IPS-18a (cell line): ENCODE measurements at regions not wholly inside any gene's neighbourhood (a gene's known extent, or its start where the extent isn't known, plus 50 kb on each side); places are given as distances from the start of the nearest gene placed in this dataset.
A peak's percentile ranks its signal among the peaks of the same experiment; 100 is the strongest.

ENCODE experiments used
- H3K27ac ChIP-seq: one replicate; pipeline ENCODE4 v1.5.1; 2013; ENCODE audit warnings: low read length
- H3K27me3 ChIP-seq: one replicate; pipeline ENCODE4 v1.6.1; 2013; ENCODE audit warnings: mild to moderate bottlenecking, low read length; ENCODE audit not compliant: control insufficient read depth, insufficient read depth
- H3K36me3 ChIP-seq: one replicate; pipeline ENCODE4 v1.6.1; 2013; ENCODE audit warnings: low read depth, low read length; ENCODE audit not compliant: control insufficient read depth
- H3K4me1 ChIP-seq: one replicate; pipeline ENCODE4 v1.6.1; 2013; ENCODE audit warnings: low read depth, low read length; ENCODE audit not compliant: control insufficient read depth
- H3K4me3 ChIP-seq: one replicate; pipeline ENCODE4 v1.5.1; 2013; ENCODE audit warnings: low read length
- H3K9ac ChIP-seq: one replicate; pipeline ENCODE4 v1.6.1; 2013; ENCODE audit warnings: mild to moderate bottlenecking, low read length, moderate library complexity
- H3K9me3 ChIP-seq: one replicate; pipeline ENCODE4 v1.6.1; 2013; ENCODE audit warnings: low read depth, low read length; ENCODE audit not compliant: control insufficient read depth

GRCh38 chr11:43557553-43558110 is 122.9 kb upstream of the HSD17B12 start:
- Histone ChIP-seq H3K9ac (peak overlapping the region; percentile 21), H3K9me3 (no peaks in the 10 kb centered on the region), H3K27me3 (peaks cover 46% of the 10 kb centered on the region), H3K27ac (no peak overlapping the region), H3K4me3 (peak overlapping the region; percentile 40), H3K36me3 (no peaks in the 10 kb centered on the region), H3K4me1 (peaks cover 38% of the 10 kb centered on the region)

- Histone ChIP-seq H3K9ac (peak overlapping the region; percentile 21), H3K27me3 (peaks cover 46% of the 10 kb centered on the region)
Measured at GRCh38 chr11:43558146-43558545, 122.4 kb upstream of the HSD17B12 start.

GRCh38 chr11:43558556-43559127 is 121.9 kb upstream of the HSD17B12 start:
- Histone ChIP-seq H3K27ac (no peak overlapping the region), H3K4me1 (peaks cover 38% of the 10 kb centered on the region), H3K9me3 (no peaks in the 10 kb centered on the region), H3K4me3 (peak overlapping the region; percentile 40), H3K27me3 (peaks cover 43% of the 10 kb centered on the region), H3K36me3 (no peaks in the 10 kb centered on the region), H3K9ac (no peak overlapping the region)

More at GRCh38 chr11:43558146-43558545, 122.4 kb upstream of the HSD17B12 start:
- H3K36me3 ChIP-seq, result no peaks in the 10 kb centered on the region
- peaks cover 38% of the 10 kb centered on the region for H3K4me1 ChIP-seq
- H3K4me3 ChIP-seq, result peak overlapping the region; percentile 40
- H3K9me3 ChIP-seq, result no peaks in the 10 kb centered on the region
- no peak overlapping the region for H3K27ac ChIP-seq

- Histone ChIP-seq H3K27me3 (peaks cover 25% of the 10 kb centered on the region), H3K27ac (no peak overlapping the region), H3K9ac (no peak overlapping the region), H3K36me3 (no peaks in the 10 kb centered on the region), H3K4me3 (no peak overlapping the region), H3K9me3 (no peaks in the 10 kb centered on the region), H3K4me1 (peaks cover 28% of the 10 kb centered on the region)
Measured at GRCh38 chr11:43561832-43562231, 118.7 kb upstream of the HSD17B12 start.

GRCh38 chr11:43567396-43567975 is 113.1 kb upstream of the HSD17B12 start:
- H3K27ac ChIP-seq, result no peak overlapping the region
- no peaks in the 10 kb centered on the region for H3K36me3 ChIP-seq
- no peaks in the 10 kb centered on the region for H3K9me3 ChIP-seq
- H3K27me3 ChIP-seq, result peaks cover 33% of the 10 kb centered on the region
- no peak overlapping the region for H3K4me3 ChIP-seq
- H3K4me1 ChIP-seq, result no peaks in the 10 kb centered on the region
- H3K9ac ChIP-seq, result no peak overlapping the region

- Histone ChIP-seq H3K9me3 (no peaks in the 10 kb centered on the region), H3K4me3 (no peak overlapping the region), H3K27me3 (peaks cover 90% of the 10 kb centered on the region)
Measured at GRCh38 chr11:43573233-43573632, 107.3 kb upstream of the HSD17B12 start.

GRCh38 chr11:43573873-43574272 is 106.7 kb upstream of the HSD17B12 start:
- Histone ChIP-seq H3K9me3 (no peaks in the 10 kb centered on the region), H3K36me3 (no peaks in the 10 kb centered on the region), H3K4me1 (peaks cover 18% of the 10 kb centered on the region), H3K27ac (no peak overlapping the region), H3K4me3 (no peak overlapping the region), H3K9ac (no peak overlapping the region), H3K27me3 (peaks cover 97% of the 10 kb centered on the region)

More at GRCh38 chr11:43573233-43573632, 107.3 kb upstream of the HSD17B12 start:
- peaks cover 15% of the 10 kb centered on the region for H3K4me1 ChIP-seq
- H3K36me3 ChIP-seq, result no peaks in the 10 kb centered on the region
- H3K27ac ChIP-seq, result no peak overlapping the region
- H3K9ac ChIP-seq, result no peak overlapping the region

GRCh38 chr11:43574411-43574810 is 106.1 kb upstream of the HSD17B12 start:
- Histone ChIP-seq H3K9ac (no peak overlapping the region), H3K27ac (no peak overlapping the region), H3K27me3 (peaks cover 97% of the 10 kb centered on the region), H3K4me3 (peak overlapping the region; percentile 63), H3K36me3 (no peaks in the 10 kb centered on the region), H3K4me1 (peaks cover 18% of the 10 kb centered on the region), H3K9me3 (no peaks in the 10 kb centered on the region)

GRCh38 chr11:43574949-43575912 is 105.3 kb upstream of the HSD17B12 start:
- no peak overlapping the region for H3K9ac ChIP-seq
- no peaks in the 10 kb centered on the region for H3K36me3 ChIP-seq
- peaks cover 99% of the 10 kb centered on the region for H3K27me3 ChIP-seq
- H3K27ac ChIP-seq, result no peak overlapping the region
- H3K9me3 ChIP-seq, result no peaks in the 10 kb centered on the region
- H3K4me3 ChIP-seq, result peak overlapping the region; percentile 63
- H3K4me1 ChIP-seq, result peaks cover 18% of the 10 kb centered on the region

GRCh38 chr11:43575913-43576310 is 104.6 kb upstream of the HSD17B12 start:
- Histone ChIP-seq H3K4me3 (peak overlapping the region; percentile 63), H3K4me1 (peaks cover 18% of the 10 kb centered on the region), H3K27ac (no peak overlapping the region), H3K27me3 (peaks cover 99% of the 10 kb centered on the region), H3K36me3 (no peaks in the 10 kb centered on the region), H3K9me3 (no peaks in the 10 kb centered on the region), H3K9ac (no peak overlapping the region)

- Histone ChIP-seq H3K27ac (no peak overlapping the region), H3K9me3 (no peaks in the 10 kb centered on the region), H3K27me3 (peaks cover 99% of the 10 kb centered on the region), H3K4me3 (no peak overlapping the region), H3K36me3 (no peaks in the 10 kb centered on the region), H3K4me1 (peaks cover 18% of the 10 kb centered on the region), H3K9ac (no peak overlapping the region)
Measured at GRCh38 chr11:43576320-43576802, 104.2 kb upstream of the HSD17B12 start.
